GM12878 (cell line): ENCODE measurements at regions not wholly inside any gene's neighbourhood (a gene's known extent, or its start where the extent isn't known, plus 50 kb on each side); places are given as distances from the start of the nearest gene placed in this dataset.

Experiments used
- ATAC-seq: fragments of 200-7000 bp; cut with Tn5 transposase; 3 replicates; pipeline ENCODE4 v1.9.1; 2020; ENCODE audit warnings: mild to moderate bottlenecking, moderate library complexity
- BruUV-seq: library from RNA; stranded (reverse); fragments of 400-500 nt; replicated peaks from 2 replicates; lab custom pipeline; 2021; lab: Mats Ljungman, UMichigan
- CTCF ChIA-PET: fragments of 300-600 bp; sonication (Branson Sonifier 250); formaldehyde crosslinking; extraction: SDS; loops from one replicate; lab custom pipeline; 2021; ENCODE audit warnings: inconsistent platforms; lab: Yijun Ruan, JAX
- POLR2A ChIA-PET: fragments of 350-600 bp; formaldehyde crosslinking; extraction: SDS; loops from one replicate; lab custom pipeline; 2021; ENCODE audit warnings: inconsistent platforms; lab: Charles Lee
- RAD21 ChIA-PET: fragments of 300-600 bp; sonication (Branson Sonifier 250); formaldehyde crosslinking; loops from one replicate; lab custom pipeline; 2023; ENCODE audit warnings: antibody characterized with exemption; ENCODE audit not compliant: unreplicated experiment; lab: Charles Lee
- SMC1A ChIA-PET: fragments of 300-600 bp; sonication (Branson Sonifier 250); formaldehyde crosslinking; loops from one replicate; lab custom pipeline; 2023; ENCODE audit not compliant: unreplicated experiment, uncharacterized antibody; lab: Charles Lee
- DNase-seq: peaks from one replicate; pipeline ENCODE4 v3.0.0-alpha.2; 2011; ENCODE audit warnings: low read depth, low spot score
- FAIRE-seq: peaks from 3 replicates; lab custom pipeline; 2011; peaks lifted over from hg19 to GRCh38; lab: Jason Lieb, UNC
- H2AFZ ChIP-seq: 2 replicates; pipeline ENCODE4 v1.6.0; 2011; ENCODE audit warnings: low read depth, low read length, control low read depth; ENCODE audit not compliant: control insufficient read depth
- H3K27ac ChIP-seq: 2 replicates; pipeline ENCODE4 v1.5.1; 2011; ENCODE audit warnings: control low read depth; ENCODE audit not compliant: control insufficient read depth, insufficient read depth
- H3K27me3 ChIP-seq, 2 experiments: replicated peaks in 1 of 2; 2 replicates each; pipeline versions ENCODE4 v1.6.0 to v1.6.1; 2011; ENCODE audit warnings: low read length in 1 of 2; ENCODE audit not compliant: control insufficient read depth in 2 of 2, insufficient read depth in 2 of 2
- H3K36me3 ChIP-seq, 2 experiments: 2 replicates each; pipeline ENCODE4 v1.5.1; 2011; ENCODE audit warnings: low read length in 1 of 2; ENCODE audit not compliant: control insufficient read depth in 2 of 2, insufficient read depth in 2 of 2
- H3K4me1 ChIP-seq: 2 replicates; pipeline ENCODE4 v1.6.1; 2011; ENCODE audit warnings: mild to moderate bottlenecking, low read length, moderate library complexity, mixed read lengths; ENCODE audit not compliant: control insufficient read depth, insufficient read depth
- H3K4me2 ChIP-seq: 2 replicates; pipeline ENCODE4 v1.6.0; 2011; ENCODE audit warnings: control low read depth; ENCODE audit not compliant: control insufficient read depth, insufficient read depth
- H3K4me3 ChIP-seq: fragments of 200-600 bp; sonication (generic); 2 replicates; pipeline ENCODE4 v1.5.1; 2016
- H3K79me2 ChIP-seq: 2 replicates; pipeline ENCODE4 v1.6.0; 2011; ENCODE audit warnings: low read length; ENCODE audit not compliant: control insufficient read depth, insufficient read depth
- H3K9ac ChIP-seq: 2 replicates; pipeline ENCODE4 v1.8.0; 2011; ENCODE audit warnings: low read length, control low read depth, mixed read lengths; ENCODE audit not compliant: control insufficient read depth, insufficient read depth
- H3K9me3 ChIP-seq: replicated peaks from 3 replicates; pipeline ENCODE4 v1.5.1; 2011; ENCODE audit warnings: mild to moderate bottlenecking, low read length; ENCODE audit not compliant: control insufficient read depth, insufficient read depth
- H4K20me1 ChIP-seq: 2 replicates; pipeline ENCODE4 v1.6.0; 2011; ENCODE audit not compliant: control insufficient read depth, insufficient read depth
- BCLAF1 ChIP-seq: fragments of 450-650 bp; IDR thresholded peaks from 2 replicates; pipeline ENCODE4 v1.6.1; 2017; ENCODE audit warnings: antibody characterized with exemption, mild to moderate bottlenecking, moderate library complexity
- E4F1 ChIP-seq: fragments of 450-650 bp; IDR thresholded peaks from 2 replicates; pipeline ENCODE4 v1.6.1; 2018; ENCODE audit warnings: borderline replicate concordance, mild to moderate bottlenecking; ENCODE audit not compliant: partially characterized antibody
- EED ChIP-seq: sonication (generic); IDR thresholded peaks from 2 replicates; pipeline ENCODE4 v1.6.1; 2016; ENCODE audit warnings: antibody characterized with exemption, low read depth
- EZH2 ChIP-seq: IDR thresholded peaks from 2 replicates; pipeline ENCODE4 v1.6.1; 2012; ENCODE audit warnings: low read depth, mild to moderate bottlenecking, control low read depth, inconsistent platforms, low read length, borderline replicate concordance; ENCODE audit not compliant: control insufficient read depth
- MXI1 ChIP-seq: fragments of 150-350 bp; IDR thresholded peaks from 2 replicates; pipeline ENCODE4 v1.6.1; 2011; ENCODE audit warnings: low read depth, mild to moderate bottlenecking, inconsistent platforms, low read length, improper control_type of control experiment
- NFXL1 ChIP-seq: fragments of 450-650 bp; IDR thresholded peaks from 2 replicates; pipeline ENCODE4 v1.6.1; 2017; ENCODE audit warnings: antibody characterized with exemption, mild to moderate bottlenecking, borderline replicate concordance
- PAX8 ChIP-seq: fragments of 450-650 bp; IDR thresholded peaks from 2 replicates; pipeline ENCODE4 v1.6.1; 2017; ENCODE audit warnings: mild to moderate bottlenecking, moderate library complexity
- POLR2AphosphoS2 ChIP-seq: IDR thresholded peaks from 2 replicates; pipeline ENCODE4 v1.6.1; 2011; ENCODE audit warnings: low read depth, mild to moderate bottlenecking, low read length, improper control_type of control experiment, moderate library complexity
- STAT3 ChIP-seq: IDR thresholded peaks from 2 replicates; pipeline ENCODE4 v1.6.1; 2011; ENCODE audit warnings: low read depth, low read length, improper control_type of control experiment
- TBL1XR1 ChIP-seq: IDR thresholded peaks from 2 replicates; pipeline ENCODE4 v1.6.1; 2012; ENCODE audit warnings: low read depth, low read length, improper control_type of control experiment
- USF2 ChIP-seq: IDR thresholded peaks from 2 replicates; pipeline ENCODE4 v1.6.1; 2011; ENCODE audit warnings: low read depth, low read length, improper control_type of control experiment, borderline replicate concordance
- ZBED1 ChIP-seq: IDR thresholded peaks from 2 replicates; pipeline ENCODE4 v1.6.1; 2016; ENCODE audit warnings: borderline replicate concordance
- ZNF384 ChIP-seq: IDR thresholded peaks from 2 replicates; pipeline ENCODE4 v1.6.1; 2012; ENCODE audit warnings: low read depth, mild to moderate bottlenecking, low read length, improper control_type of control experiment, borderline replicate concordance
- WGBS: methylation state at CpG from one replicate; pipeline ENCODE4 v1.1.6; 2016; ENCODE audit warnings: low lambda C conversion rate; ENCODE audit not compliant: insufficient replicate concordance, insufficient coverage; ENCODE audit errors: missing lambda C conversion rate; 5-methylcytosine and 5-hydroxymethylcytosine counted together
- in situ Hi-C: fragments of 300-500 bp; cut with MboI; formaldehyde crosslinking; loops from 9 replicates; pipeline ENCODE4 v1.14.3; 2018; ENCODE audit warnings: mixed read lengths
- intact Hi-C: fragments of 100-400 bp; cut with micrococcal nuclease; formaldehyde crosslinking; loops from one replicate; pipeline ENCODE4 v1.14.2; 2022; ENCODE audit not compliant: unreplicated experiment

GRCh38 chr5:31068287-31068686 lies 125.2 kb upstream of the CDH6 start (continued):
- TF ChIP-seq BCLAF1 (no peak), MXI1 (no peak), PAX8 (no peak), E4F1 (no peak), NFXL1 (no peak), TBL1XR1 (no peak)

GRCh38 chr5:31066655-31067328 lies 126.7 kb upstream of the CDH6 start:
- CTCF ChIA-PET = no interaction called here
- Histone ChIP-seq H3K4me1 (no peaks in the 10 kb centered on the region), H3K9me3 (no peaks in the 10 kb centered on the region), H2AFZ (no peak overlapping the region), H3K27ac (no peak overlapping the region), H4K20me1 (no peaks in the 10 kb centered on the region), H3K4me2 (no peak overlapping the region), H3K27me3 (no peaks in the 10 kb centered on the region), H3K4me3 (no peak overlapping the region), H3K9ac (no peak overlapping the region), H3K79me2 (no peaks in the 10 kb centered on the region), H3K36me3 (no peaks in the 10 kb centered on the region)
- POLR2A ChIA-PET = no interaction called here
- no TSS peak for BruUV-seq
- in situ Hi-C loops (no loop called here), intact Hi-C loops (no loop called here)
- SMC1A ChIA-PET = interaction anchor here (1.0 kb wide), 1 partner anchor 82 kb away, joined by 3 read pairs; no protein-coding TSS in a partner anchor
- RAD21 ChIA-PET = no interaction called here
- ATAC-seq = no peak
- no peak for DNase-seq
- FAIRE-seq = no peak
- WGBS = 3% methylated on average over 5 of the region's 5 CpGs
- TF ChIP-seq POLR2AphosphoS2 = no peak
- TF ChIP-seq STAT3 = no peak
- TF ChIP-seq USF2 = no peak
- no peak for TF ChIP-seq EZH2
- no peak for TF ChIP-seq ZNF384
- no peak for TF ChIP-seq ZBED1
- TF ChIP-seq EED = no peak
